ENCODE measurements at regions not wholly inside any gene's neighbourhood (a gene's known extent, or its start where the extent isn't known, plus 50 kb on each side); places are given as distances from the start of the nearest gene placed in this dataset.
A peak's percentile ranks its signal among the peaks of the same experiment; 100 is the strongest.

DNA sequence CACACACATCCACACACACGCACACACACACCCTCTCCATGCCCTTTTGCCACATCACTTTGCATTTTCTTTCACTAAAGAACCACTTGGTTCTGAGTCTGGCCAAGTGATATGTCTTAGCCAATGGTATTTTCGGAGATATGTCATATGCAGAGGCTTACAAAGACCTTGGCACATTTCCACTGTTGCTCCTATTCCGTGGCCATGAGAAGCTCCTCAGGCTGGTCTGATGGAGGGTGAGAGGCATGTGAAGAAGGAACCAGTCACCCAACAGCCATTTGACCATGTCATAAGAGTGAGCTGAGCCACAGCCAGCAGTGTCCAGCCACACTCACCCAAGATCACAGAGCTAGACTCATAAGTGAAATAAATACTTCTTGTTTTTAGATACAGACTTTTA, 212.6 kb upstream of the NAV2 start:
- intact Hi-C loops (cut with DNase I), result no loop called here
- DNase-seq, result no peak
- H3K36me3 ChIP-seq, result no peaks in the 10 kb centered on the region
- no peaks in the 10 kb centered on the region for H3K4me1 ChIP-seq
- H3K27me3 ChIP-seq, result no peaks in the 10 kb centered on the region
- H3K9me3 ChIP-seq, result no peaks in the 10 kb centered on the region
- TF ChIP-seq, protein P1, sequence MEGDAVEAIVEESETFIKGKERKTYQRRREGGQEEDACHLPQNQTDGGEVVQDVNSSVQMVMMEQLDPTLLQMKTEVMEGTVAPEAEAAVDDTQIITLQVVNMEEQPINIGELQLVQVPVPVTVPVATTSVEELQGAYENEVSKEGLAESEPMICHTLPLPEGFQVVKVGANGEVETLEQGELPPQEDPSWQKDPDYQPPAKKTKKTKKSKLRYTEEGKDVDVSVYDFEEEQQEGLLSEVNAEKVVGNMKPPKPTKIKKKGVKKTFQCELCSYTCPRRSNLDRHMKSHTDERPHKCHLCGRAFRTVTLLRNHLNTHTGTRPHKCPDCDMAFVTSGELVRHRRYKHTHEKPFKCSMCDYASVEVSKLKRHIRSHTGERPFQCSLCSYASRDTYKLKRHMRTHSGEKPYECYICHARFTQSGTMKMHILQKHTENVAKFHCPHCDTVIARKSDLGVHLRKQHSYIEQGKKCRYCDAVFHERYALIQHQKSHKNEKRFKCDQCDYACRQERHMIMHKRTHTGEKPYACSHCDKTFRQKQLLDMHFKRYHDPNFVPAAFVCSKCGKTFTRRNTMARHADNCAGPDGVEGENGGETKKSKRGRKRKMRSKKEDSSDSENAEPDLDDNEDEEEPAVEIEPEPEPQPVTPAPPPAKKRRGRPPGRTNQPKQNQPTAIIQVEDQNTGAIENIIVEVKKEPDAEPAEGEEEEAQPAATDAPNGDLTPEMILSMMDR (IDR thresholded peaks at IDR 0.05), result no peak
- no peak overlapping the region for H3K27ac ChIP-seq
- H3K4me3 ChIP-seq, result no peak overlapping the region
- peak; percentile 29 for ATAC-seq

DNA sequence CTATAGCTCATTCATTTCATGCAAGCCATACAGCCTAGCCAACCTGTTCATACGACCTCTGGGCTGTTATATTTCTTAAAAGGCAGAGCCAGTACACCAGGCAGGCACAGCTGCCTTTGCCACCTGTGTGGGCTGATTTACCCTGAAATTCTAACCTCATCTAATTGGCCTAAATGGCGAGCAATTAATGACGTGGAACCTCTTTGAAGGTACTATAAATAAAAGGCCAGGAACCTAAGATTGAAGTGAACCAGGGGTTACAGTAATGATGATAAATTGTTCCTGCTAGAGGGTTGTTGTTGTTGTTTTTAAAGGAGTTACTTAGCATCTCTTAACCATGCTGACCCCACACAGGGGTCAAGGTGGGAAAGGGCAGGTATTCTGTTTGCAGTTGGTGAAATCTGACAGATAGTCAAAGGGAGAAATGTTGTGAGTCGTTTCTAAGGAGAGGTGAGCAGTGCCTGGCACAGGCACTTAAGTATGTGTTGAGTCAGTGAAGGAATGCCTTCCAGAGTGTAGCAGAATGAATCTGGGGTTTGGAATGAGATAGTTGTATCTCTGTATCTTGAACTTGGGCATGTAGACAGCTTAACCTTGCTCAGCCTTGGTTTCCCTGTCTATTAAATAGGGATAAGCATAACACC, 213.5 kb upstream of the NAV2 start:
- TF ChIP-seq, protein P1 (IDR thresholded peaks at IDR 0.05), result no peak
- no peak for DNase-seq
- peak; percentile 66 for ATAC-seq

DNA sequence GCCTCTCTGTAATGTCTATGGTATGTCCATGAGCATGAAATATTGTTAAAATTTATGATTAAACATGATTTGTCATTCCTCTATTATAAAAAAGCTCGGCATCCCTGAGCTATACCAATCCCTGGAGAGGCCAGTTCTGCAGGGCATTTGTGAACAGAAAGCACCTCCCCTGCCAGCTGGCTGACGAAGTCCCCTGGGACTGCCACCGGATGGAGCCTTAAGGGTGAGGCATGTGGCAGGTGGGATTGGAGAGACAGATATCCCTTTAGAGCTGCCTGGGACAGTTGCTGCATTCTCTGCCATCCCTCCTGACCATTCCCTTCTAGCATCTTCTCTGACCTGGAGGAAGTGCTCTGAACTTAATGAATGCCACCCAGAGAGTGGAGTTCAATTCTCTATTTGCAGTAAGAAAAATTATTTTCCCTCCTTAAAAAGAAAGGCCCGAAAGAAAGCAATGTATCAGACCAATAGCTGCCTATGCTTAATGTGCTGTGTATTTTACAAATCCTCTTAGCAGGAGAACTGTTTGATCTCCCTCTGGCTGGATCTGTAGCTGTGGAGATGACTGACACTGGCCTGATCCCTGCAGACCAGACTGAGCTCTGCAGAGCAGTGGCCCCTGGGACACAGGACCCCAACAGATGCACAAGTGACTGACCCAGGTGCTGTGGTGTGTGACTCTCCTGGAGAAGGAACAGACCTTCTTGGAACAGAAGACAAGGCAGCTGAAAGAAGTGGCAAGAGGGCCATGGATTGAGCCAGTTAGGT, 219.0 kb upstream of the NAV2 start:
- DNase-seq (no peak), ATAC-seq (no peak)
- Histone ChIP-seq H3K9me3 (no peaks in the 10 kb centered on the region), H3K27ac (no peak overlapping the region), H3K4me3 (no peak overlapping the region), H3K36me3 (no peaks in the 10 kb centered on the region), H3K27me3 (no peaks in the 10 kb centered on the region), H3K4me1 (no peaks in the 10 kb centered on the region)
- intact Hi-C loops (cut with DNase I), result no loop called here
- TF ChIP-seq, protein P1 (IDR thresholded peaks at IDR 0.05), result no peak

More for the DNA sequence above, 213.5 kb upstream of the NAV2 start:
- no peak overlapping the region for H3K27ac ChIP-seq
- H3K27me3 ChIP-seq, result no peaks in the 10 kb centered on the region
- H3K4me1 ChIP-seq, result no peaks in the 10 kb centered on the region
- intact Hi-C loops (cut with DNase I), result no loop called here
- no peaks in the 10 kb centered on the region for H3K9me3 ChIP-seq
- H3K4me3 ChIP-seq, result no peak overlapping the region
- H3K36me3 ChIP-seq, result no peaks in the 10 kb centered on the region

DNA sequence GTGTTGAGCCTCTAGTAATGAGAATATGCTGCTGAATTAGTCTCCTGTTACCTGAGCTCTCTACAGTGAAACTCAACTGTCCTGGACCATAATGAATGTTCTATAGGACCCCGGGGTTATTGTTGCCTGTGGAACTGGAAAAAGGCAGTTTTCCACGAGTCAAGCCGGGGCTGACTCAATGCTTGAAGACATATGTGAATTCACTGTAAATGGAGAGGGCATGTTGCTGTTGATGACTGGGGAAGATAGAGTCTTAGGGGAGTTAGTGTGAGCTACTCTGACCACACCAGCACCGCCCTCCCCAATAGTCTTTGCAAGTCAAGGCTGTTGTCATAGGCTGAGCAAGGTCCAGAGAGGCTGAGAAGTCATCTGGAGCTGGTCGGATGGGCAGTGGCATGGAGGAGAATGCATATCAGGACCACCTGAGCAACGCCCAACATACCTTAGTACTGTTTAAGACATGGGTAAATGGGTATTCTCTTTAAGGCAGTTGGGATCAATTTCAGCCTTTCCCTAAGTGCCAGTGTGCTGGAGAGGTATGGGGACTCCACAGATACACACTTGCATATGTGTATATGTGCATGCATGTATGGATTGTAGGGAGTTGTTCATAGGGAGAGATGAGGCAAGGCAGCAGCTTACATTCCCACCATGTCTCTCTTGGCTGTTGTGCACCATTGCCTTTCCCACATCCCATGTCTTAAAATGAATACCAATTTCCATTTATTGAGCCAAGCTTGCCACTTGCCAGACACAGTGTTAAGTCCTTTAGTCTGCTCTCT, 230.1 kb upstream of the NAV2 start:
- no peak for ATAC-seq
- no peaks in the 10 kb centered on the region for H3K27me3 ChIP-seq
- H3K36me3 ChIP-seq, result no peaks in the 10 kb centered on the region
- no peak for DNase-seq
- intact Hi-C loops (cut with DNase I), result no loop called here
- no peaks in the 10 kb centered on the region for H3K9me3 ChIP-seq
- no peaks in the 10 kb centered on the region for H3K4me1 ChIP-seq
- TF ChIP-seq, protein P1 (IDR thresholded peaks at IDR 0.05), result no peak
- no peak overlapping the region for H3K4me3 ChIP-seq
- H3K27ac ChIP-seq, result no peak overlapping the region

DNA sequence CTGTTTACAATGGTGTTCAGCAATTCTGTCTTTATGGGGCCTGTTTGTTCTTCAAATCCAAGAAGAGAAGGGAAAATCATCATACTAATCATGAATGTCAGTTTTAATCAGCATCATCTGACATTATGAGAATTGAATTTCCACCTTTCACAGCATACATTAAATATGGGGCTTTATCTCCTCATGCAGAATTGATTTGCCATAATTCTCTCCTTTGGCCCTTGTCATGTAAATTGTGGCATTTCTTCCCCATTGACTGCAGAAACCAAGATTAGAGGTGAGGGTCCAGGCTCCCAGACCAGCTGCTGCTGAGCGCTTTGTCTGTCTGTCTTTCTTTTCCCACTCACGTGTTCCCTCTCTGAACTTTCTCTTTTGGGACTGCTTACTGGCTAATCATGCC, 232.1 kb upstream of the NAV2 start:
- Histone ChIP-seq H3K9me3 (no peaks in the 10 kb centered on the region), H3K36me3 (no peaks in the 10 kb centered on the region), H3K4me3 (no peak overlapping the region), H3K27me3 (no peaks in the 10 kb centered on the region), H3K27ac (no peak overlapping the region), H3K4me1 (no peaks in the 10 kb centered on the region)
- no peak for DNase-seq
- TF ChIP-seq, protein P1 (IDR thresholded peaks at IDR 0.05), result no peak
- intact Hi-C loops (cut with DNase I), result no loop called here
- no peak for ATAC-seq

All from upper lobe of right lung (tissue), 1 donor.